GM23338 (cell line): ENCODE measurements at regions not wholly inside any gene's neighbourhood (a gene's known extent, or its start where the extent isn't known, plus 50 kb on each side); places are given as distances from the start of the nearest gene placed in this dataset.

ENCODE experiments used
- ATAC-seq: fragments of 200-7000 bp; cut with Tn5 transposase; 3 replicates; pipeline ENCODE4 v1.9.1; 2020
- DNase-seq: peaks from one replicate; pipeline ENCODE4 v3.0.0-alpha.2; 2015; ENCODE audit warnings: low spot score
- H2AFZ ChIP-seq: fragments of 200-600 bp; sonication (generic); 2 replicates; pipeline ENCODE4 v1.8.0; 2016; ENCODE audit warnings: antibody characterized with exemption, mild to moderate bottlenecking, moderate library complexity
- H3F3A ChIP-seq: fragments of 200-600 bp; sonication (generic); replicated peaks from 2 replicates; pipeline ENCODE4 v1.8.0; 2017; ENCODE audit warnings: antibody characterized with exemption, mixed run types, low read depth
- H3K27ac ChIP-seq: fragments of 200-600 bp; sonication (generic); 2 replicates; pipeline ENCODE4 v1.6.1; 2016; ENCODE audit warnings: low read depth
- H3K27me3 ChIP-seq: fragments of 200-600 bp; sonication (generic); 2 replicates; pipeline ENCODE4 v1.8.0; 2016; ENCODE audit warnings: mild to moderate bottlenecking, mixed run types, moderate library complexity; ENCODE audit not compliant: insufficient read depth
- H3K36me3 ChIP-seq: fragments of 200-600 bp; sonication (generic); 2 replicates; pipeline ENCODE4 v1.8.0; 2016; ENCODE audit warnings: mild to moderate bottlenecking; ENCODE audit not compliant: insufficient read depth
- H3K4me1 ChIP-seq: fragments of 200-600 bp; sonication (generic); 2 replicates; pipeline ENCODE4 v1.8.0; 2016; ENCODE audit warnings: mild to moderate bottlenecking, moderate library complexity; ENCODE audit not compliant: insufficient read depth
- H3K4me2 ChIP-seq: fragments of 200-600 bp; sonication (generic); 2 replicates; pipeline ENCODE4 v1.7.1; 2017; ENCODE audit warnings: mixed run types
- H3K4me3 ChIP-seq: fragments of 200-600 bp; sonication (generic); 2 replicates; pipeline ENCODE4 v1.6.1; 2016; ENCODE audit warnings: mixed run types
- H3K79me2 ChIP-seq: fragments of 200-600 bp; sonication (generic); replicated peaks from 2 replicates; pipeline ENCODE4 v1.8.0; 2017; ENCODE audit warnings: mild to moderate bottlenecking; ENCODE audit not compliant: insufficient read depth
- H3K9me2 ChIP-seq: fragments of 200-600 bp; sonication (generic); 2 replicates; pipeline ENCODE4 v1.8.0; 2017; ENCODE audit not compliant: insufficient read depth
- H4K20me1 ChIP-seq: fragments of 200-600 bp; sonication (generic); replicated peaks from 2 replicates; pipeline ENCODE4 v1.8.0; 2017; ENCODE audit warnings: mild to moderate bottlenecking; ENCODE audit not compliant: insufficient read depth
- H3K27ac Mint-ChIP-seq: 2 replicates; pipeline ENCODE4 v1.8.0; 2020; ENCODE audit warnings: inconsistent platforms, mild to moderate bottlenecking, moderate library complexity, mixed read lengths
- H3K27me3 Mint-ChIP-seq: 3 replicates; pipeline ENCODE4 v1.8.0; 2022; ENCODE audit warnings: low read depth, mild to moderate bottlenecking, moderate library complexity, mixed read lengths, inconsistent platforms; ENCODE audit not compliant: insufficient read depth, poor library complexity
- H3K36me3 Mint-ChIP-seq: 3 replicates; pipeline ENCODE4 v1.8.0; 2021; ENCODE audit warnings: low read depth, mild to moderate bottlenecking, inconsistent platforms, moderate library complexity, mixed read lengths
- H3K4me1 Mint-ChIP-seq: 3 replicates; pipeline ENCODE4 v1.8.0; 2020; ENCODE audit warnings: mild to moderate bottlenecking, inconsistent platforms, mixed read lengths
- H3K4me3 Mint-ChIP-seq: 3 replicates; pipeline ENCODE4 v1.8.0; 2021; ENCODE audit warnings: moderate library complexity, mild to moderate bottlenecking, inconsistent platforms, mixed read lengths
- H3K9me3 Mint-ChIP-seq: 3 replicates; pipeline ENCODE4 v1.8.0; 2020; ENCODE audit warnings: moderate library complexity, mild to moderate bottlenecking, inconsistent platforms, mixed read lengths
- CREB1 ChIP-seq: fragments of 250-450 bp; sonication (Bioruptor Pico); IDR thresholded peaks from 2 replicates; pipeline ENCODE4 v1.5.0; 2020; ENCODE audit warnings: low read depth, mild to moderate bottlenecking, moderate library complexity
- EZH2 ChIP-seq: fragments of 200-600 bp; sonication (generic); IDR thresholded peaks from one replicate; pipeline ENCODE4 v1.8.0; 2017; ENCODE audit warnings: antibody characterized with exemption, mild to moderate bottlenecking, low read depth; ENCODE audit not compliant: unreplicated experiment
- EZH2phosphoT487 ChIP-seq: fragments of 200-600 bp; sonication (generic); IDR thresholded peaks from one replicate; pipeline ENCODE4 v1.8.1; 2018; ENCODE audit warnings: antibody characterized with exemption; ENCODE audit not compliant: unreplicated experiment
- JUNB ChIP-seq: IDR thresholded peaks from one replicate; pipeline ENCODE4 v1.6.1; 2016; ENCODE audit warnings: antibody characterized with exemption; ENCODE audit not compliant: unreplicated experiment
- STAT1 ChIP-seq: IDR thresholded peaks from one replicate; pipeline ENCODE4 v1.6.1; 2016; ENCODE audit warnings: antibody characterized with exemption; ENCODE audit not compliant: unreplicated experiment
- ZNF114 ChIP-seq: fragments of 250-450 bp; sonication (Bioruptor Pico); IDR thresholded peaks from 2 replicates; pipeline ENCODE4 v1.5.0; 2020; ENCODE audit warnings: mild to moderate bottlenecking, moderate library complexity
- ZNF331 ChIP-seq: fragments of 250-450 bp; sonication (Bioruptor Pico); IDR thresholded peaks from 2 replicates; pipeline ENCODE4 v1.5.0; 2020; ENCODE audit warnings: low read depth, mild to moderate bottlenecking, moderate library complexity
- TF ChIP-seq, protein P1 (sequence below): IDR thresholded peaks from 2 replicates; pipeline ENCODE4 v1.6.1; 2016; ENCODE audit warnings: antibody characterized with exemption
- TF ChIP-seq, protein P2 (sequence below), 2 experiments: fragments of 200-600 bp in 1 of 2; sonication (generic) in 1 of 2; conservative IDR thresholded peaks; 2 replicates each; pipeline versions ENCODE4 v1.5.1 to v1.6.1; 2016 to 2017; ENCODE audit warnings: antibody characterized with exemption in 2 of 2, low read depth in 2 of 2, mild to moderate bottlenecking in 2 of 2, moderate library complexity in 1 of 2
- TF ChIP-seq, protein P3 (sequence below): fragments of 250-450 bp; sonication (Bioruptor Pico); IDR thresholded peaks from 2 replicates; pipeline ENCODE4 v1.5.0; 2020; ENCODE audit warnings: mild to moderate bottlenecking, moderate library complexity

DNA sequence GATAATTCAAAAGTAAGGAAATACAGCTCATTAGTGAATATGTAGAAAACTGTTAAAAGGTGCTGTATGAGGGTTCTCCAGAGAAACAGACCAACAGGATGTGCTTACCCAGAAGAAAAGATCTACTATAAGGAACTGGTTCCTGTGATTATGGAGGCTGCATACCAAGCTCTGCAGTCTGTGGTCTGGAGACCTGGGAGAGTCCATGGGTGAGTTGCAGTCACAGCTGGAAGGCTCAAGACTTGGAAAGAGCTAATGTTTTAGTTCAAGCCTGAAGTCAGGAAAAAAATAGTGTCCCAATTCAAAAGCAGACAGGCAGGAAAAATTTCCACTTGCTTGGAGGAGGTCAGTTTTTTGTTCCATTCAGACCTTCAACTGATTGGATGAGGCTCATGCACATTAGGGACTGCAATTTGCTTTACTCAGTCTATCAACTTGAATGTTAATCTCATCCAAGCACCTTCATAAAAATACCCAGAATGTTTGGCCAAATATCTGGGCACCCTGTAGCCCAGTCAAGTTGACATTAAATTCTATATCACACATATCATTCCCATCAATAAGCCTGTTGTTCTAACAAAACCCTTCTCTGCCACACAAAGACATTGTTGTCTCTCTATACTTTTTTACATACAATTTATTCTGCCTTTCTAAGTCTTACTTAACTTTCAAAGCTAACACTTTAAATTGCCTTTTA lies 197.9 kb upstream of the KLF6 start:
- H3K4me3 Mint-ChIP-seq = no peak overlapping the region
- no peaks in the 10 kb centered on the region for H3K4me1 Mint-ChIP-seq
- H3K4me1 ChIP-seq = no peaks in the 10 kb centered on the region
- H2AFZ ChIP-seq = no peak overlapping the region
- H3K4me2 ChIP-seq = no peak overlapping the region
- DNase-seq = no peak
- H3K4me3 ChIP-seq = no peak overlapping the region
- peaks cover 4% of the 10 kb centered on the region; the same call in 1 of the 2 replicates for H3K36me3 ChIP-seq
- no peaks in the 10 kb centered on the region for H4K20me1 ChIP-seq
- peaks cover 5% of the 10 kb centered on the region for H3K27me3 Mint-ChIP-seq
- peaks cover 3% of the 10 kb centered on the region; the same call in 1 of the 2 replicates for H3K9me2 ChIP-seq
- no peaks in the 10 kb centered on the region for H3F3A ChIP-seq
- H3K27me3 ChIP-seq = no peaks in the 10 kb centered on the region
- no peak overlapping the region for H3K27ac ChIP-seq
- peaks cover 15% of the 10 kb centered on the region for H3K9me3 Mint-ChIP-seq
- no peaks in the 10 kb centered on the region for H3K79me2 ChIP-seq
- H3K27ac Mint-ChIP-seq = no peak overlapping the region
- no peak for ATAC-seq
- peaks cover 3% of the 10 kb centered on the region; the same call in 2 of the 3 replicates for H3K36me3 Mint-ChIP-seq
- TF ChIP-seq ZNF331 (no peak), CREB1 (CRISPR knock-in tag) (no peak), EZH2 (no peak), ZNF114 (CRISPR knock-in tag) (no peak), EZH2phosphoT487 (no peak), STAT1 (no peak), JUNB (no peak)
- TF ChIP-seq, protein P1, sequence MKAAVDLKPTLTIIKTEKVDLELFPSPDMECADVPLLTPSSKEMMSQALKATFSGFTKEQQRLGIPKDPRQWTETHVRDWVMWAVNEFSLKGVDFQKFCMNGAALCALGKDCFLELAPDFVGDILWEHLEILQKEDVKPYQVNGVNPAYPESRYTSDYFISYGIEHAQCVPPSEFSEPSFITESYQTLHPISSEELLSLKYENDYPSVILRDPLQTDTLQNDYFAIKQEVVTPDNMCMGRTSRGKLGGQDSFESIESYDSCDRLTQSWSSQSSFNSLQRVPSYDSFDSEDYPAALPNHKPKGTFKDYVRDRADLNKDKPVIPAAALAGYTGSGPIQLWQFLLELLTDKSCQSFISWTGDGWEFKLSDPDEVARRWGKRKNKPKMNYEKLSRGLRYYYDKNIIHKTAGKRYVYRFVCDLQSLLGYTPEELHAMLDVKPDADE = no peak
- TF ChIP-seq, protein P2, sequence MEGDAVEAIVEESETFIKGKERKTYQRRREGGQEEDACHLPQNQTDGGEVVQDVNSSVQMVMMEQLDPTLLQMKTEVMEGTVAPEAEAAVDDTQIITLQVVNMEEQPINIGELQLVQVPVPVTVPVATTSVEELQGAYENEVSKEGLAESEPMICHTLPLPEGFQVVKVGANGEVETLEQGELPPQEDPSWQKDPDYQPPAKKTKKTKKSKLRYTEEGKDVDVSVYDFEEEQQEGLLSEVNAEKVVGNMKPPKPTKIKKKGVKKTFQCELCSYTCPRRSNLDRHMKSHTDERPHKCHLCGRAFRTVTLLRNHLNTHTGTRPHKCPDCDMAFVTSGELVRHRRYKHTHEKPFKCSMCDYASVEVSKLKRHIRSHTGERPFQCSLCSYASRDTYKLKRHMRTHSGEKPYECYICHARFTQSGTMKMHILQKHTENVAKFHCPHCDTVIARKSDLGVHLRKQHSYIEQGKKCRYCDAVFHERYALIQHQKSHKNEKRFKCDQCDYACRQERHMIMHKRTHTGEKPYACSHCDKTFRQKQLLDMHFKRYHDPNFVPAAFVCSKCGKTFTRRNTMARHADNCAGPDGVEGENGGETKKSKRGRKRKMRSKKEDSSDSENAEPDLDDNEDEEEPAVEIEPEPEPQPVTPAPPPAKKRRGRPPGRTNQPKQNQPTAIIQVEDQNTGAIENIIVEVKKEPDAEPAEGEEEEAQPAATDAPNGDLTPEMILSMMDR (conservative IDR thresholded peaks at IDR 0.05; ENCODE audit: low read depth in 2 of 2) = no peak

DNA sequence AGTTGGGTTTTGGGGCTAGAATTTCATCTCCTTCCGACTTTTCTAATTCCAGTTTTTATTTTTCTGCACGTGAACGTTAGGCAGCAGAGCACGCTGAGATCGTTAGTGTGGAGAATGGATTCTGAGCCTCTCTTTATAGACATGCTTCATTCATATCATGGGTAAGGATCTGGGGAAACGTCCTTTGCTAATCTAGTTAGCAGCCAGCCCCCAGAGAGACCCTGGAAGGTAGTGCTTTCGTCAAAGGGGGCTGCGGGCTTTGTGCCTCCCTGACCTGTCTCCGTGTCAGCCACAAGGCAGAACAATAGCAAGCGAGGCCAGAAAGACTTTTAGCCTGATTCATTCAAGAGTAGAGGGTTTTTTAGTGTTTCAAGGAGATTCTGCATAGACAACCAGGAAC lies 196.3 kb upstream of the KLF6 start:
- Mint-ChIP-seq H3K4me1 (no peaks in the 10 kb centered on the region), H3K27ac (no peak overlapping the region; the same call in 1 of the 2 replicates), H3K9me3 (peaks cover 15% of the 10 kb centered on the region), H3K4me3 (no peak overlapping the region), H3K36me3 (peaks cover 3% of the 10 kb centered on the region; the same call in 2 of the 3 replicates), H3K27me3 (peaks cover 5% of the 10 kb centered on the region)
- H3K4me3 ChIP-seq = no peak overlapping the region
- H3K4me1 ChIP-seq = no peaks in the 10 kb centered on the region
- no peaks in the 10 kb centered on the region for H3F3A ChIP-seq
- no peaks in the 10 kb centered on the region for H4K20me1 ChIP-seq
- no peak overlapping the region for H3K27ac ChIP-seq
- H3K9me2 ChIP-seq = peaks cover 10% of the 10 kb centered on the region
- no peaks in the 10 kb centered on the region for H3K27me3 ChIP-seq
- H2AFZ ChIP-seq = 0 out of 2 replicates have a peak overlapping the region, but pooled peaks have one; percentile 61
- H3K4me2 ChIP-seq = no peak overlapping the region
- H3K36me3 ChIP-seq = peaks cover 4% of the 10 kb centered on the region; the same call in 1 of the 2 replicates
- DNase-seq (no peak), ATAC-seq (no peak)
- H3K79me2 ChIP-seq = no peaks in the 10 kb centered on the region
- TF ChIP-seq JUNB (no peak), EZH2 (no peak), ZNF331 (no peak), EZH2phosphoT487 (no peak)
- TF ChIP-seq, protein P1 = no peak
- TF ChIP-seq, protein P3, sequence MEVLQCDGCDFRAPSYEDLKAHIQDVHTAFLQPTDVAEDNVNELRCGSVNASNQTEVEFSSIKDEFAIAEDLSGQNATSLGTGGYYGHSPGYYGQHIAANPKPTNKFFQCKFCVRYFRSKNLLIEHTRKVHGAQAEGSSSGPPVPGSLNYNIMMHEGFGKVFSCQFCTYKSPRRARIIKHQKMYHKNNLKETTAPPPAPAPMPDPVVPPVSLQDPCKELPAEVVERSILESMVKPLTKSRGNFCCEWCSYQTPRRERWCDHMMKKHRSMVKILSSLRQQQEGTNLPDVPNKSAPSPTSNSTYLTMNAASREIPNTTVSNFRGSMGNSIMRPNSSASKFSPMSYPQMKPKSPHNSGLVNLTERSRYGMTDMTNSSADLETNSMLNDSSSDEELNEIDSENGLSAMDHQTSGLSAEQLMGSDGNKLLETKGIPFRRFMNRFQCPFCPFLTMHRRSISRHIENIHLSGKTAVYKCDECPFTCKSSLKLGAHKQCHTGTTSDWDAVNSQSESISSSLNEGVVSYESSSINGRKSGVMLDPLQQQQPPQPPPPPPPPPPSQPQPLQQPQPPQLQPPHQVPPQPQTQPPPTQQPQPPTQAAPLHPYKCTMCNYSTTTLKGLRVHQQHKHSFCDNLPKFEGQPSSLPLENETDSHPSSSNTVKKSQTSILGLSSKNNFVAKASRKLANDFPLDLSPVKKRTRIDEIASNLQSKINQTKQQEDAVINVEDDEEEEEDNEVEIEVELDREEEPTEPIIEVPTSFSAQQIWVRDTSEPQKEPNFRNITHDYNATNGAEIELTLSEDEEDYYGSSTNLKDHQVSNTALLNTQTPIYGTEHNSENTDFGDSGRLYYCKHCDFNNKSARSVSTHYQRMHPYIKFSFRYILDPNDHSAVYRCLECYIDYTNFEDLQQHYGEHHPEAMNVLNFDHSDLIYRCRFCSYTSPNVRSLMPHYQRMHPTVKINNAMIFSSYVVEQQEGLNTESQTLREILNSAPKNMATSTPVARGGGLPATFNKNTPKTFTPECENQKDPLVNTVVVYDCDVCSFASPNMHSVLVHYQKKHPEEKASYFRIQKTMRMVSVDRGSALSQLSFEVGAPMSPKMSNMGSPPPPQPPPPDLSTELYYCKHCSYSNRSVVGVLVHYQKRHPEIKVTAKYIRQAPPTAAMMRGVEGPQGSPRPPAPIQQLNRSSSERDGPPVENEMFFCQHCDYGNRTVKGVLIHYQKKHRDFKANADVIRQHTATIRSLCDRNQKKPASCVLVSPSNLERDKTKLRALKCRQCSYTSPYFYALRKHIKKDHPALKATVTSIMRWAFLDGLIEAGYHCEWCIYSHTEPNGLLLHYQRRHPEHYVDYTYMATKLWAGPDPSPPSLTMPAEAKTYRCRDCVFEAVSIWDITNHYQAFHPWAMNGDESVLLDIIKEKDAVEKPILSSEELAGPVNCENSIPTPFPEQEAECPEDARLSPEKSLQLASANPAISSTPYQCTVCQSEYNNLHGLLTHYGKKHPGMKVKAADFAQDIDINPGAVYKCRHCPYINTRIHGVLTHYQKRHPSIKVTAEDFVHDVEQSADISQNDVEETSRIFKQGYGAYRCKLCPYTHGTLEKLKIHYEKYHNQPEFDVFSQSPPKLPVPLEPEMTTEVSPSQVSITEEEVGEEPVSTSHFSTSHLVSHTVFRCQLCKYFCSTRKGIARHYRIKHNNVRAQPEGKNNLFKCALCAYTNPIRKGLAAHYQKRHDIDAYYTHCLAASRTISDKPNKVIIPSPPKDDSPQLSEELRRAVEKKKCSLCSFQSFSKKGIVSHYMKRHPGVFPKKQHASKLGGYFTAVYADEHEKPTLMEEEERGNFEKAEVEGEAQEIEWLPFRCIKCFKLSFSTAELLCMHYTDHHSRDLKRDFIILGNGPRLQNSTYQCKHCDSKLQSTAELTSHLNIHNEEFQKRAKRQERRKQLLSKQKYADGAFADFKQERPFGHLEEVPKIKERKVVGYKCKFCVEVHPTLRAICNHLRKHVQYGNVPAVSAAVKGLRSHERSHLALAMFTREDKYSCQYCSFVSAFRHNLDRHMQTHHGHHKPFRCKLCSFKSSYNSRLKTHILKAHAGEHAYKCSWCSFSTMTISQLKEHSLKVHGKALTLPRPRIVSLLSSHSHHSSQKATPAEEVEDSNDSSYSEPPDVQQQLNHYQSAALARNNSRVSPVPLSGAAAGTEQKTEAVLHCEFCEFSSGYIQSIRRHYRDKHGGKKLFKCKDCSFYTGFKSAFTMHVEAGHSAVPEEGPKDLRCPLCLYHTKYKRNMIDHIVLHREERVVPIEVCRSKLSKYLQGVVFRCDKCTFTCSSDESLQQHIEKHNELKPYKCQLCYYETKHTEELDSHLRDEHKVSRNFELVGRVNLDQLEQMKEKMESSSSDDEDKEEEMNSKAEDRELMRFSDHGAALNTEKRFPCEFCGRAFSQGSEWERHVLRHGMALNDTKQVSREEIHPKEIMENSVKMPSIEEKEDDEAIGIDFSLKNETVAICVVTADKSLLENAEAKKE = no peak
